HG02763 (cell line): ENCODE measurements at regions not wholly inside any gene's neighbourhood (a gene's known extent, or its start where the extent isn't known, plus 50 kb on each side); places are given as distances from the start of the nearest gene placed in this dataset.

Experiments
- ATAC-seq: cut with Tn5 transposase; IDR thresholded peaks from one replicate; pipeline ENCODE4 v1.9.1; 2021; ENCODE audit warnings: mild to moderate bottlenecking, moderate library complexity; ENCODE audit not compliant: unreplicated experiment

DNA sequence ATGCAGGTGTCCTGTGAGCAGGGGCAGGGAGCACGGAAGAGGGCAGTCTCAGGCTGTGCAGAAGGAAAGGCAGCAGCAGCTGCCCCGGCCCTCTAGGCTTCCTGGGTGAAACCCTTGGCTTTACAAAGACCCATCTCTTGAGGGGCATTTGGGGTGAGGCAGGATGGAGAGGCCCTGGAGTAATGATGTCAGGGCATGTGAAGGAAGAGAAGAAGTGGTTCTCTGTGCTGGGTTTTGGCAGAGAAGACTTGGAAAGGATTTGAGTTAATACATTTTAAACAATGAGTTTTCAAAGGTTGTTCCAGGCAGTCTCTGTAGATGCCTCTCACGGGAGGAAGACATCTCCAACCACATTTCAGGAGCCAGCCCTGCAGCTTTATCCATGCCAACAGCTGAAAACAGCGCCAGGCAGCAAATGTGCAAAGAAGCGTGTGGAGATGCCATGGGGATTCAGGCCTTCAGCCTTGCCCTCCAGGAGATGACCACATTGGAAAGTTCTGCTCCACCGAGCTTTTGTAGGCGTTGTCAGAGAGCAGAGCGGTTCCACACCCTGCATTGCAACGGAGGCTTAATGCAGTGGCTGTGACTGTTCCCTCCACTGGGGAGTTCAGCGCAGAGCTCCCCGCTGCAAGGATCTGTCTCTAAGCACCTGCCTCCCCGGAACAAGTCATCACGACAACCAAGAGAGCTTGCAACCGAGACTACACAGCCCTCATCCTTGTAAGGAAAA is 322.8 kb downstream of the UQCRFS1 start:
- no peak for ATAC-seq

DNA sequence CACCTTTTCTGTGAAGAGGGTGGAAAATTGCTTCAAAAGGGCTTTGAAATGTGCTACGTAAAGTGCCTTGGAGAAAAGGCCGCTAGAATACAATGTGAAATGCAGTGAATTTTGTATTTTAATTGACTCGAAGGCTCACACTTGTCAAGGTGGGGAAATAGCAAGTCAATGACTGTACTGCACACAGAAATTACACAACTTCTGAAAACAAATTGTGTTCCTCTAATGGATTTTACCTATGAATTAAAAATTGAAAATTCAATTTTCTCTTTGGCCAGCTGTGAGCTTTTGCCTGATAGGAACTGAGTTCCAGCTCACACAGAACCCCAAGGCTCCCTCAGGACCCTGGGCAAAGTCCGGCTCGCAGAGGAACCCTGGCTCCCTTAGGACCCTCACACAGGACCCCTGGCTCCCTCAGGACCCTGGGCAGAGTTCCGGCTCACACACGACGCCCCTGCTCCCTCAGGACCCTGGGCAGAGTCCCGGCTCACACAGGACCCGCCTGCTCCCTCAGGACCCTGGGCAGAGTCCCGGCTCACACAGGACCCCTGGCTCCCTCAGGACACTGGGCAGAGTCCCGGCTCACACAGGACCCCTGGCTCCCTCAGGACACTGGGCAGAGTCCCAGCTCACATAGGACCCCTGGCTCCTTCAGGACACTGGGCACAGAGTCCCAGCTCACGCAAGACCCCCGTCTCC is 324.9 kb downstream of the UQCRFS1 start:
- no peak for ATAC-seq

DNA sequence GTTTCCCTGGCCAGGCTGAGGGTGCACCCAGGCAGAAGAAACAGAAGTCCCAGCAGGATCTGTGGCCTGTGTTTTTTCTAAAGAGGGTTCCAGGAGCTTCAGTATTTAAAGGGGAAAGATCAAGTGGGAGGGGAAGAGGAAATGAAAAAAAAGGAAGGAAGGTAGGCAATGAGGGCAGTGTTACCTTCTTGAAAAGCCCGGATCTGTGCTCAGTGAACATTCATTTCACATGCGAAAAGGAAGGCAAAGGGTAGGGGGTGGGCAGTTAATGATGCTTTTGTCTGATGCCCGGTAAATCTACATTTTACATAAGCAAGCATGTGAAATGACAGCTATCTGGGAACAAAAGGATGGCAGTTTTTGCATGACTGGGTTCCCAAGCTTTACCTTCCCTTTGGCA is 326.2 kb downstream of the UQCRFS1 start:
- ATAC-seq = no peak

DNA sequence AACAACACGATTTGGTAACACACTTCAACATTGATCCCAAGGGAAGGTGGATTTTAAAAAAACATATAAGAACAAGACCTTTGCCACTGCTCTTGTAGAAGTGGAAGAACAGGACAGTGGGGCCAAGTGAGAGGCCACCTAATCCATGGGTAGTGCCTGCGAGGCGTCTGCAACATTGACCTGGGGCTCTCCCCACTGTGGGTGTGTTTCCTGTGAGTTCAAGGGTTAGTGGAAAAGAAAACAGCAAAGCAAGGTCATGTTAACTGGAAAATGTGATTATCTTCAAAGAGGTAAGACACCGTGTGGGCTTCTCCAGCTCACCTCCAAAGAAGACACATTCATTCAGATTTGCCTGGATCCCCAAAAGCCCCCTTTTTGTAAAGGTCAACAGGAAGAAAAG is 327.0 kb downstream of the UQCRFS1 start:
- ATAC-seq = no peak

GRCh38 chr19:28884786-28885476 is 328.0 kb downstream of the UQCRFS1 start:
- no peak for ATAC-seq

DNA sequence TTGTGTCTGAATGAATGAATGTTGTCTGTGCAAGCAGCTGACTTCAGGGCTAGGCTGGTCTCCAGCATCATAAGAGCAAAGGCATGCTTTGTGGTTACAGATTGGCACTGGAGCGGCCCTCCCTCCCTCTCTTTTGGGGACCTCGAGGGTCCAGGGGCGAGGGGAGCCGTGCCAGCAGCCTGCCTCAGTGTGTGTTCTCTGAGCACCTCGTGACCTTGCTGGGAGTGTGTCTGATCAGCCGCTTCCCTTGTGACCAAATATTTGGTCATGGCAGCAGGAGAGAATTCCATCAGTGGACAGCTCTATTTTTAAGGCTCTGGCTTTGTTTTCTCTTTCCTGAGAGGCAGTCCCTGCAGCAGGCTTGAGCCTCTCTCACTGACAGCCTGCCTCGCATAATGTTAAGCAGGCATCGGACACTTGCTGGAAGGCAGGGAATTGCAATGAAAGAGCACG is 329.7 kb downstream of the UQCRFS1 start:
- no peak for ATAC-seq

DNA sequence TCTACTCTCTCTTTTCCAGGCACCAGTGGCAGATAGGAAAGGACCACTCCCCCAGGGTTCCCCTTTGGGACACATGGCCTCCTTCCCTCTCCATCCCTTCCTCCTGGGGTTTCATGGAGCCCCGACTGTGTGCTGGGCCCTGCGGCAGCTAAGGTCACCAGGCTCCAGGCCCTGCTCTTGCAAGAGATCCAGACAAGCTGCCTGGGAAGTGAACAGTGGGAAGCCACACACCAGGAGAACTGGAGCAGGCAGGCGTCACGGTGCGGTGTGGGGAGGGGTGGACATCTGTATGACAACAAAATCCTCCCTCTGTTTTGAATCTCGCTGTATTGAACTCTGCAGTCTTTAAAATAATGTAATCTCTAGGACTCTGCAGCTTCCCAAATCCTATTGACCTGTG is 330.1 kb downstream of the UQCRFS1 start:
- no peak for ATAC-seq

DNA sequence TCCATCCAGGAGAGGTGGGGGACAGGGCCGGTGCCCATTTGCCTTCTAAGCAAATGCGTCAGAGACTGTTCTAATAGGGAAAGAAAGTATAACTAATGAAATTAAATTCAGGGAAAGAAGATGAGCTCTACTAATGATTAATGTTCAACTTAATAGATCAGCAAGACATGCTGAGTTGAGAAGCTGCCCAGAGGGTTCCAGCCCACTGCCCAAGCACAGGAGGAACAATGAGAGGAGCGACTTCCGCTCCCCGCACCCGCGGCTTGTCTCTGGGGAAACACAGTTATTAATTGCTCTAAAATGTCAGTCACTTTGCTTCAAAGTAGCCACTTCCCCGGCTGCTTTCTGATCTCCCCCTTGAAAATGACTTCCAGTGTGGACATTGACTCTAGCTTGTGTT is 331.3 kb downstream of the UQCRFS1 start:
- no peak for ATAC-seq

- ATAC-seq = no peak
Measured at GRCh38 chr19:28880735-28881401, 332.1 kb downstream of the UQCRFS1 start.

DNA sequence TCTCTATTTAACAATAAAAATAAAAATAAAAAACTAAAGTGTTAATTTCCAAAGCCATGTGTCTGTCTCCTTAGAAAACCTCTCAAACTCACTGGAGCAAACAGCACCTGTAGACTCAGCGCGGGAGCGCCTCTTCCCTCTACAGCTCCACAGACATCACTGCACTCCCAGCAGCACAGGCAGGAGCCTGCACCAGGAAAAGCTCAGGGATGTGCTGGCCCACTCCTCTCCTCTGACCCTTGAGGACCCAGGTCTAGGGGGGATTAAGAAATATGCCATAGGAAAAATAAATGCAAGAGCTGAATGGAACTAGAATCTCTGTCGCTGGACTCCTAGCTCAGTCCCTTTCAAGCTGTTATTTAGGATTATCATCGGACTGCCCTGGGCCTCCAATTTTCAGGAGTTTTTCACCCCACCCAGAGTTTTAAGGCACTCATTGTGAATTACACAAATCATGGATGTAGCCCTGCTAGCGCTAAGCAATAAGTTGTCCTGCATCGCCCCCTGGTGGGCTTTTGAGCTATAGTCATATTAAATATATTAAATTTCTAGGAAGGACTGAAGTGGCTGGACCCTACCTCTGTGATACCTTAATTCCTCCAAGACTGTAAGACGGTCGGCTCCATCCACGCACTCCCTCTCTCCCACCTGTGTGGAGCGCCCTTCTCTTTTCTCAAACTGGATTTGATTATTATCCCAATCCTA is 333.9 kb downstream of the UQCRFS1 start:
- no peak for ATAC-seq

DNA sequence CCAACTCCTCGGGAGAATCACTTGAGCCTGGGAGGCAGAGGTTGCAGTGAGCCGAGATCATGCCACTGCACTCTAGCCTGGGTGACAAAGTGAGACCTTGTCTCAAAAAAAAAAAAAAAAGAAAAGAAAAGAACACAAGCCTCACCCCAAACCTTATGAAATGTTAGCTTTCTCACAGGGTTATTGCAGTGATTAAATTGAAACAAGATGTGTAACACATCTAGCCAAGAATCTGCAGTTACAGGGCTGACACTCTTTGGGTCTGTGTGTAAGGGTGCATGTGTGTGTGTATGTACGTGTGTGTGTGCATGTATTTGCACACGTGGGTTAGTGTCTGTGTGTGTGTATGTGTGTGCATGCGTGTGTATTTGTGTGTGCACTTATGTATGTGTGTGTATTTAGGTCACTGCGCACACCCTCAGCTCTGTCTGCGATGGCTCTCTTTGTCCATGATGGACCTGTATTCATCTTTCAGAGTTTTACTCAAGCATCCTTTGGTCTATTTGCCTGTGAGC is 336.3 kb downstream of the UQCRFS1 start:
- no peak for ATAC-seq

- ATAC-seq = no peak
Measured at GRCh38 chr19:28874742-28875141, 338.2 kb downstream of the UQCRFS1 start.

DNA sequence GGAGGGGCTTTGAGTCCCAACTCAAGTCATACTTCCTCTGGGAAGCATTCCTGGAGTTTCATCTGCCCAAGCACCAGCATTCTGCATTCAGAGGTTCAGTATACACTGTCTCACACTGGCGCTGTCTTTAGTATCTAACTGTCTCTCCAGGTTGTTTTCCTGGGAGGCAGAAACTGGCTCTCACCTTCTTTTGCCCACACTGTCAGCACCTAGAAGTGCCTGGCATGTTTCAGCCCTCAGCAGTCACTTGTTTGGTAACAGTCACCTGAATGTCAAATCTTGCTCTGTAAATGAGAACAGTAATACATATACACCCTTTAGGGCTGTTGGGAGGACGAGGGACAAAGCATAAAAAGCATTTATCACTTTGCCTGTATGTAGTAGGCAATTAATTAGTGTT is 339.6 kb downstream of the UQCRFS1 start:
- no peak for ATAC-seq

GRCh38 chr19:28871099-28871725 is 341.7 kb downstream of the UQCRFS1 start:
- no peak for ATAC-seq

DNA sequence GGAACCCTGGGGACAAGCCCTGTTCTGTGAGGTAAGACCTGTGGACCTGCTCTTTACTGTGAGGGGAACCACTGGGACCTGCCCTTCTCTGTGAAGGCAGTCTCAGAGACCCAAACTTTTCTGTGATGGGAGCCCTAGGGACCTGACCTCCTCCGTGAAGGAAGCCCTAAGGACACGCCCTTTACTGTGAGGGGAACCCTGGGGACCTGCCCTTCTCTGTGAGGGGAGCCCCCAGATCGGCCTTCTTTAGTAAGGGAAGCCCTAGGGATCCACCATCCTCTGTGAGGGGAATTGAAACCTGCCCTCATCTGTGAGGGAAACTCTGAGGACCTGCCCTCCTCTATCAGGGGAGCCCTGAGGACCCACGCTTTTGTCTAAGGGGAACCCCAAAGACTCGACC is 343.5 kb downstream of the UQCRFS1 start:
- no peak for ATAC-seq

DNA sequence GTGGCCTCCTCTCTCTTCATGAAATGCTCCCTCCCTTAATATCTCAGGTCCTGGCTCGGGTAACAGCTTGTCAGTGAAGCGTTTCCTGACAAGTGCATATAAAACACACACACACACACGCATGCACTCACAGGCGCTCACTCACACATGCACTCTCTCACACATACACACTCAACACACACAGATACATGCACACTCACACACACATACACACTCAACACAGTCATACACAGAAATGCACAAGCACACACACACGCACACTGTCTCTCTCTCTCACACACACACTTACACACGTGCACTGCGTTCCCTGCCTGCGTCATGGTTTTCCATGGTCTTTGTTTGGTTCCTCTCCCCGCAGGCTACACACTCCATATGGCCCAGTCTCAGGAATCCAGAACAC is 344.1 kb downstream of the UQCRFS1 start:
- no peak for ATAC-seq

- ATAC-seq = no peak
Measured at GRCh38 chr19:28867978-28868377, 345.0 kb downstream of the UQCRFS1 start.

DNA sequence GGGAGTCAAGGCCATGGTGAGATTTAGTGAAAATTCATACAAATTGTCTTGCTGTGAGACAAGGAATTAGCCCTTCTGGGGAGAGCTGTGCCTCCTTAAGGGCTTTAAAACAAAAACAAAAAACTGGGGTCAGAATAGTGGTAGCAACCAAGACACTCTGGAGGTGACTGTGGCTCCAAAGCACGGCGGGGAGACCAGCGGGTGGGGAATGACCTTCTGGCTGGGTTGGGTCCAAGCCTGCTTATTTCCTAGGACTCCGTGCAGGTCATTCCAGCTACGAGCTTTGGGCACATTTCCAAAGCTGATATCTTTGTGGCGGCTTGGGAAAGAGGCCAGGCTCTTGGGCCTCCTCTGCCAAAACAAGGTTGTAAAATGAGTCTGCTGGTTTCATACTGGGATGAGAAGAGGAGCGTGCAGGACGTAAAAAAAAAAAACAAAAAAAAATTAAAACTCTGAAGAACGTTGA is 348.3 kb downstream of the UQCRFS1 start:
- ATAC-seq = no peak

- no peak for ATAC-seq
Measured at GRCh38 chr19:28864024-28864503, 348.9 kb downstream of the UQCRFS1 start.

DNA sequence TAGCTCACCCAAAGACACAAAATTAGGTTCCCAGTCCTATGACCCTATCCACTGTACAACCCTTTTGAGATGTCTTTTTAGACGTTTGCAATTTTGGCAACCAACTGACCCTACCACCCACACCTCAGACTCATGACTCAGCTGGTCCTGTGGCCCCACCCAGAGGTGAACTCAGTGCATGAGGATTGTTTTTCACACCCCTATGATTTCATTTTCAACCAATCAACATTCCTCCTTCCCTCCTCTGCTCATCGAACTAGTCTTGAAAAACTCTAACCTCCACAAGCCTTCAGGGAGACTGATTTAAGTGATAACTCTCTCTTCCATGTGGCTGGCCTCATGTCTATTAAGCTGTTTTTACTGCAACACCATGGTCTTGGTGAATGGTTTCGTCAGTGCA is 350.7 kb downstream of the UQCRFS1 start:
- ATAC-seq = no peak
